ENCODE measurements at regions not wholly inside any gene's neighbourhood (a gene's known extent, or its start where the extent isn't known, plus 50 kb on each side); places are given as distances from the start of the nearest gene placed in this dataset.
"Not testable (repeated sequence)": the region's sequence is repeated elsewhere in the genome, so short reads cannot be mapped to it uniquely, and the experiment has no call there.

DNA sequence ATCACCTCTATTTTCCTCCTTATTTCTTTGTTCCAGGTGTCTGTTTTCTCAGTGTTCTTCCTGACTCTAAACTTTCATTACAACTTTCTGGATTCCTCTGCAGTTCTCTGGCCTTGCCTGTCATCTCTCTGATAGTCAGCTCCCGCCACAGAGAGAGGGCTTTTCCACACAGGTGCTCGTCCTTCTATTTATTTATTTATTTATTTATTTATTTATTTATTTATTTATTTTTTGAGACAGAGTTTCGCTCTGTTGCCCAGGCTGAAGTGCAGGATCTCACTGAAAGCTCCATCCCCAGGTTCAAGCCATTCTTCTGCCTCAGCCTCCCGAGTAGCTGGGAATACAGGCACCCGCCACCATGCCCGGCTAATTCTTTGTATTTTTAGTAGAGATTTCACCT lies 554.5 kb downstream of the RPS29 start:
- TF ChIP-seq, protein P1, sequence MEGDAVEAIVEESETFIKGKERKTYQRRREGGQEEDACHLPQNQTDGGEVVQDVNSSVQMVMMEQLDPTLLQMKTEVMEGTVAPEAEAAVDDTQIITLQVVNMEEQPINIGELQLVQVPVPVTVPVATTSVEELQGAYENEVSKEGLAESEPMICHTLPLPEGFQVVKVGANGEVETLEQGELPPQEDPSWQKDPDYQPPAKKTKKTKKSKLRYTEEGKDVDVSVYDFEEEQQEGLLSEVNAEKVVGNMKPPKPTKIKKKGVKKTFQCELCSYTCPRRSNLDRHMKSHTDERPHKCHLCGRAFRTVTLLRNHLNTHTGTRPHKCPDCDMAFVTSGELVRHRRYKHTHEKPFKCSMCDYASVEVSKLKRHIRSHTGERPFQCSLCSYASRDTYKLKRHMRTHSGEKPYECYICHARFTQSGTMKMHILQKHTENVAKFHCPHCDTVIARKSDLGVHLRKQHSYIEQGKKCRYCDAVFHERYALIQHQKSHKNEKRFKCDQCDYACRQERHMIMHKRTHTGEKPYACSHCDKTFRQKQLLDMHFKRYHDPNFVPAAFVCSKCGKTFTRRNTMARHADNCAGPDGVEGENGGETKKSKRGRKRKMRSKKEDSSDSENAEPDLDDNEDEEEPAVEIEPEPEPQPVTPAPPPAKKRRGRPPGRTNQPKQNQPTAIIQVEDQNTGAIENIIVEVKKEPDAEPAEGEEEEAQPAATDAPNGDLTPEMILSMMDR (conservative IDR thresholded peaks at IDR 0.05), result not testable (repeated sequence)
- TF ChIP-seq EZH2 (IDR thresholded peaks at IDR 0.05; ENCODE audit: low read depth), result not testable (repeated sequence)

Data from PC-9 (cell line).